Heart left ventricle (tissue), 13 donors: ENCODE measurements at regions not wholly inside any gene's neighbourhood (a gene's known extent, or its start where the extent isn't known, plus 50 kb on each side); places are given as distances from the start of the nearest gene placed in this dataset.

Source experiments
- POLR2A ChIP-seq, 2 donors: fragments of 450-650 bp; IDR thresholded peaks; one replicate each; pipeline ENCODE4 v1.6.1; 2017; ENCODE audit warnings: antibody characterized with exemption in 2 of 2, mild to moderate bottlenecking in 2 of 2, moderate library complexity in 2 of 2
- TF ChIP-seq, protein P1 (sequence below), 12 donors: fragments of 200-600 bp; sonication (generic) in 4 of 12; IDR thresholded peaks; one replicate each; pipeline versions ENCODE4 v1.5.0 to v1.8.0; 2018 to 2022; ENCODE audit warnings: antibody characterized with exemption in 12 of 12, mild to moderate bottlenecking in 5 of 12
- donor health status: ischemic (EF 13 %, LVEDD 7.1; RV severe dilation, severe dysfunction).
- donor health status: DM: no; HTN: yes; CAD: no.
- donor health status: DM: no; HTN: no; CAD: no.
- donor health status: ischemic (EF 25% LVEDD 6.9; RV normal size, moderate dysfunction).
- donor health status: ischemic (EF 25% LVEDD 5.7; RV mildly dilated, moderate dysfunction).
- donor health status: ischemic (EF 35%, LVEDD 5.7; RV mildly dilated, moderate dysfunction).
- donor health status: nonischemic (EF 11% LVEDD 7.7; RV severe dilation, severe dysfunction).
- donor health status: DM: yes; HTN: yes; CAD: no.
- donor health status: PGD.
- donor health status: ischemic (EF 29% LVEDD 5.4; RV normal size, mild dysfunction).
- donor health status: nonischemic (EF 23%, LVEDD 6.1; RV moderate dilation, normal function).

DNA sequence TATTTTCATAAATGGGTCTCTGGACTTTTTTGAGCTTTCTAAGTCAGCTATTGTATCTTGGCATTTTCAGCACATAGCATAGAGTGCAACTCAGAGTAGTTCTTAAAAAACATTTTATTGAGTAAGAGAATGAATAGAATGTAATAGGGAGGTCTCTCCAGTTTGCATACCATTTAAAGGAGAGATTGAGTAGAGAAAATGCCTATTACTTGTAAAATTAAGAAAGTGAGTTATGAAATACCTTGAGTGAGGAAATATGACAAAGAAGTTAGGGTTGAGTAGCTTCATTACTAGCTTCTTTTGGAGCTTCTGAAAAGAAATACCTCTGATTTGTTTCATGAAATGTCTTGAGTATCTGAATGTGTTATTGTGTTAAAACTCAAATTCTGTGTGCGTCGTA lies 140.0 kb downstream of the AASDHPPT start:
- TF ChIP-seq, protein P1, sequence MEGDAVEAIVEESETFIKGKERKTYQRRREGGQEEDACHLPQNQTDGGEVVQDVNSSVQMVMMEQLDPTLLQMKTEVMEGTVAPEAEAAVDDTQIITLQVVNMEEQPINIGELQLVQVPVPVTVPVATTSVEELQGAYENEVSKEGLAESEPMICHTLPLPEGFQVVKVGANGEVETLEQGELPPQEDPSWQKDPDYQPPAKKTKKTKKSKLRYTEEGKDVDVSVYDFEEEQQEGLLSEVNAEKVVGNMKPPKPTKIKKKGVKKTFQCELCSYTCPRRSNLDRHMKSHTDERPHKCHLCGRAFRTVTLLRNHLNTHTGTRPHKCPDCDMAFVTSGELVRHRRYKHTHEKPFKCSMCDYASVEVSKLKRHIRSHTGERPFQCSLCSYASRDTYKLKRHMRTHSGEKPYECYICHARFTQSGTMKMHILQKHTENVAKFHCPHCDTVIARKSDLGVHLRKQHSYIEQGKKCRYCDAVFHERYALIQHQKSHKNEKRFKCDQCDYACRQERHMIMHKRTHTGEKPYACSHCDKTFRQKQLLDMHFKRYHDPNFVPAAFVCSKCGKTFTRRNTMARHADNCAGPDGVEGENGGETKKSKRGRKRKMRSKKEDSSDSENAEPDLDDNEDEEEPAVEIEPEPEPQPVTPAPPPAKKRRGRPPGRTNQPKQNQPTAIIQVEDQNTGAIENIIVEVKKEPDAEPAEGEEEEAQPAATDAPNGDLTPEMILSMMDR (IDR thresholded peaks at IDR 0.05): no peak
- TF ChIP-seq POLR2A (IDR thresholded peaks at IDR 0.05): no peak
